ENCODE measurements at regions not wholly inside any gene's neighbourhood (a gene's known extent, or its start where the extent isn't known, plus 50 kb on each side); places are given as distances from the start of the nearest gene placed in this dataset.

DNA sequence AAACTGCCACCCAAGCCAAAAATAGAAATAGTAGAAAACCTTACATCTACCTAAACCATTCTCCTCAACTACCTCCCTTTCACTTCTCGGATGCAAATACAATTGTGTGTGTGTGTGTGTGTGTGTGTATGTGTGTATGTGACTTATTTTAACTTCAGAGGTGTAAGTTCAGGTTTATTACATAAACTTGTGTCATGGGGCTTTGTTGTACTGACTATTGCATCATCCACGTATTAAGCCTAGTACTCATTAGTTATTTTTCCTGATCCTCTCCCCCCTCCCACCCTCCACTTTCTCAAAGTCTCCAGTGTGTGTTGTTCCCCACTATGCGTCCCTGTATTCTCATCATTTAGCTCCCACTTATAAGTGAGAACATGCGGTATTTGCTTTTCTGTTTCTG is 592.5 kb upstream of the ATP2B1 start:
- no peak for DNase-seq

DNA sequence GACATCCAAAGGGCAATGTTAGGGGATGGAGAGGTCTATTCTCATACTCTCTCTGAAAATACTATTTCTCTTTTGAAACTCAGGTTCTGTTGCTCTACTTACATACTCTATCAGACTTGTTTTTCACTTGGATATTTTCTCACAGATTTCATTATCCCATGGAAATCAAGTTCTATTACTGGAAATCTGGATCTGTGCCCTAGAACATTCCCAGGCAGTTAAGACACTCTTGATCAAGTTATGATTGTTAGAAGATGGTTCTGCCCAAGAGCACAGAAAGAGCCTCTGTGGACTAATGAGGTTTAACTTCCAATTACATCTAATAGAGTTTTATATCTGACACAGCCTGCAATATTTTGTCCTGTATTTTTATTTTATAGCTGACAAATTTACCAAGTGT is 591.0 kb upstream of the ATP2B1 start:
- DNase-seq = no peak

DNA sequence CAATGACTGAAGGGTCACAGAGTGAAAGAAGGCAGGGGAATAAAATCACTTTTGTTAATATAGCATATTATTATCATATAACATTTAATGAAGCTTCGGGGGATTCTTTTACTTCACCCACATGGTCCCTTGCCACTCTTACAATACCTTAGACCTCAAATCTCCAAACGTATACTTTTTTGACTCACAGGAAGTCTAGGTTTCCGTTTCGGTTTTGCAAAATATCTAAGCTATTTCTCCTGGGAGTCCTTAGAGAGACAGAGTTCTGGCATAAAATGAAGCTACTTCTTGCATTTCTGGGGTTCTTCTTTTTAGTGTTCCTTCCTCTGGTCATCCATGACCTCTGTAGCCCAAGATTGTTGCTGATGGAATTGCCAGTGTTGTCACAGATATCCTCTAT is 590.5 kb upstream of the ATP2B1 start:
- DNase-seq = no peak

DNA sequence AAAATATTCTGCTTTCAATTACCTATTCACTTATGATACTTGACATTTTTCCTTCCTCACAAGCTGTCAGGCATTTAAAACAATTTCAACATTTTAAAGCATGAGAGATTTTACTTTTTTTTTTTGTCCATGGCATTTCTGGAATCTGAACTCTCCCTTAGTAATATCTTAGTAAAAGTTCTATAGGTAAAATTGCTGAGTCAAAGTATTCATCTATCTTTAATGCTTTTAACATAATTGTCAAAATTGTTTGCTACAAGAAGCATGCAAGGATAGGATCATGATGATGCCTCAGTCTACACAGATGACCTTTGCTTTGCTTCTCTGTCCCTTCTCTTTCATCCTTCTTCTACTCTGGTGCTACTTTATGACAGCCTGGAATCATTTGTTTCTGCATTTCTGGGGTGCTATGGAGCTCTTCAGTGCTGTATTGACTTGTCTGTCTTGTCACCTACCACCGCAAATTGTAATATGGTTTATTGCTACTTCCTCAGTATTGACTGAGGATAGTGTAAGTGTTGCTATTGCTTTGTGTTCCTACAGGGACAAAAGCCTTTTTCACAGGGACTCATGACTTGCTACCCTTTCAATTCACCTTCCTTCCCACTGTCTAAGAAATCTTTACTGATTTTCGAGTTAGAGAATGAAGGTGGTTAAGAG is 589.8 kb upstream of the ATP2B1 start:
- DNase-seq = no peak

DNA sequence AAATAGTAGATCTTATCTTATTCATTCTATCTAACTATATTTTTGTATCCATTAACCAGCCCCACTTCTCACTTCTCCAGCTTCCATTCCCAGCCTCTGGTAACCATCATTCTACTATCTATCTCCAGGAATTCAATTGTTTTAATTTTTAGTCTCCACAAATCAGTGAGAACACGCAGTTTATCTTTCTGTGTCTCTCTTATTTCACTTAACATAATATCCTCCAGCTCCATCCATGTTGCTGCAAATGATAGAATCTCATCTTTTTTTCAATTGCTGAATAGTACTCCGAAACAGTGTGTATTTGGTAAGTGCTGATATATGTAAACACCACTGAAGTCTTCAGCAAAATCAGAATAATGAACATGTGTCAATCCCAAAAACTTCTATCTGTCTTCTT is 587.2 kb upstream of the ATP2B1 start:
- no peak for DNase-seq

DNA sequence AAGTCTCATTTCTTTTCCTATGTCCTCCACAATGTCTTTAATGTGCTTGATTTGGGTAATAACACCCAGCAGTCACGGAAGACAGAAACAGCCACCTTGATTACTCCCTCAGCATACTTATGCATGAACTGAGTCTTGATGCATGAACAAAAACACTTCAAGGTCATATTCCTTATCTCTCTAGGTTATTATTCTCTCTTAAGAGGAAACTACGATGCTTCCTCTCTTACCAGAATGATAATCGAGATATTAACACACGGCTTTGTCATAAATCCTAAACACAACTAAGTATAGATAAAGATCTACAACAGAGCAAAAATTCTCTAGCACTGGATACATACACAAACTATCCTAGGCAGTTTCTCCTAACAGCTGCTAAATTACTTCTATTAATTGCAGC is 583.5 kb upstream of the ATP2B1 start:
- DNase-seq = no peak

DNA sequence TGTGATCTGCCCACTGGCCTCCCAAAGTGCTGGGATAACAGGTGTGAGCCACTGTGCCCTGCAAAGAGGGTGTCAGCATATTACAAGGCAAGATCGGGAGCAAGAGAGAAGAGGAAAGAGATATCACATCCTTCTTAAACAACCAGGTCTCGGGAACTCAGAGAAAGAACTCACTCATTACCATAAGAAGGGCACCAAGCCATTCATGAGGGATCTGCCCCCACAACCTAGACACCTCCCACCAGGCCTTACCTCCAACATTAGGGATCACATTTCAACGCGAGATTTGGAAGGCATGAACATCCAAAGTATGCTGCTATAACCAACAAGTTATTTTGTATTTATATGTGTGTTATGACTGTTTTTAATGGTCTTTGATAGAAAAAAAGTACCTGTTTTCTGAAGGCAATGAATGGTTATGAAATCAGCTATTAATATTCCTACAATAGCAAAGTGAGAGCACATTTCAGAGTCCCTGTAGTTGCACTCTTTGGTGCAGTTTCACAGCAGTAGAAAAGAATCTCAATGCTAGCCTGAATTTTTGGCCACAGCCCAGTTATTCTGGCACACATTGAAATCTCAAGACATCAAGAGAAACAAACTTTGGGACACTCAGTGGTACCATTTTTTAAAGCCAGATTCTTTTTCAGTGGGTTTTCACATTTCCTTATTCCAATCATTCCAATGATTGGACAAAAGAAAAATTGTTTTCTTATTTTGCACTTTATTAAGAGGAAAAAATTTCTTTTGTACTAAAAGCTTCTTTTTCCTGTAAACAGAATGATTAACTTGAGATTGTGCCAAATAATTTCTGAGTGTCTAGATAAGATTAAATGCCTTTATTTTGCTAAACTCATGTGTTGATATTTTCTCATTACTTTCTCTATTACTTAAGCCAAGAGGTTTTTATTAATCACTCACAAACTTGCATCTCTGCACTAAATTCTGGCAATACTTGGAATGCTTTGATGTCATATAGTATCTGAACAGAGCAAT is 582.6 kb upstream of the ATP2B1 start:
- DNase-seq = no peak

DNA sequence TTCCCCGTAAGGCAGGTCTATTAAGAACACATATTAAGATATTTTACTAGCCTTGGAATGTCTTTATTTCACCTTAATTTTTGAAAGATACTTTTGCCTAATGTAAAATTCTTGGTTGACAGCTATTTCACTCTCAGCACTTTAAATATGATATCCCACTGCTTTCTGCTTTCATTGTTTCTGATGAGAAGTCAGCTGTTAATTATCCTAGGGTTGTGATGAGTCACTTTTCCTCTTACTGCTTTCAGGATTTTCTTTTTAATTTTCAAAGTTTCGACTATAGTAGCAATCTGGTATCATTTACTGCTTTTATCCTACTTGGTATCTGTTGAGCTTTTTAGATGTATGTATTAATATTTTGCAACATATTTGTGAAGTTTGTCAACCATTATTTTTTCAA is 578.9 kb upstream of the ATP2B1 start:
- DNase-seq = no peak

DNA sequence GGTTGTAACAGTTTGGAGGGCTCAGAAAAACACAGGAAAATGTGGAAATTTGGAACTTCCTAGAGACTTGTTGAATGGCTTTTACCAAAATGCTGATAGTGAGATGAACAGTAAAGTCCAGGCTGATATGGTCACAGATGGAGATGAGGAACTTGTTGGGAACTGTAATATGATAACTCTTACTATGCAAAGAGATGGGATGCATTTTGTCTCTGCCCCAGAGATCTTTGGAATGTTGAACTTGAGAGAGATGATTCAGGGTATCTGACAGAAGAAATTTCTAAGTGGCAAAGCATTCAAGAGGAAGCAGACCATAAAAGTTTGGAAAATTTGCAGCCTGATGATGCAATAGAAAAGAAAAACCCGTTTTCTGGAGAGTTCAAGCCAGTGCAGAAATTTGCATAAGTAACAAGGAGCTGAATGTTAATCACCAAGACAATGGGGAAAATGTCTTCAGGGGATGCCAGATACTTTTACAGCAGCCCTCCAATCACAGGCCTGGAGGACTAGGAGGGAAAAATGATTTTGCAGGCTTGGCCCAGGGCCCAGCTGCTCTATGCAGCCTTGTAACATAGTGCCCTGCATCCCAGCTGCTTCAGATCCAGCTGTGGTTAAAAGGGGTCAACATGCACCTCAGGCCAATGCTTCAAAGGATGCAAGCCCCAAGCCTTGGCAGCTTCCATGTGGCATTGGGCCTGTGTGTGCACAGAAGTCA is 572.7 kb upstream of the ATP2B1 start:
- DNase-seq = no peak

DNA sequence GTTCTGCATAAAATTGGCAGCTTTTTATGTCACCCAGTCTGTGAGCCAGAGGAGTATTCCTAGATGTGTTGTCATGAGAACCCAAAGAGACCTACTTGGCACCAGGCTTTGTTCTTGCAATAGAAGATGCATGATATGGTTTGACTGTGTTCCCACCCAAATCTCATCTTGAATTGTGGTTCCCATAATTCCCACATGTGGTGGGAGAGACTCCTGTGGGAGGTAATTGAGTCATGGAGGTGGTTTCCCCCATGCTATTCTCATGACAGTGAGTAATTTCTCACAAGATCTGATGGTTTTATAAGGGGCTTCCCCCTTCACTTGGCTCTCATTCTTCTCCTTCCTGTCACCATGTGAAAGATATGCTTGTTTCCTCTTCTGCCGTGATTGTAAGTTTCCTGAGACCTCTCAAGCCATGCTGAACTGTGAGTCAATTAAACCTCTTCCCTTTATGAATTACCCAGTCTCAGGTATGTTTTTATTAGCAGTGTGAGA is 572.0 kb upstream of the ATP2B1 start:
- DNase-seq = no peak

DNA sequence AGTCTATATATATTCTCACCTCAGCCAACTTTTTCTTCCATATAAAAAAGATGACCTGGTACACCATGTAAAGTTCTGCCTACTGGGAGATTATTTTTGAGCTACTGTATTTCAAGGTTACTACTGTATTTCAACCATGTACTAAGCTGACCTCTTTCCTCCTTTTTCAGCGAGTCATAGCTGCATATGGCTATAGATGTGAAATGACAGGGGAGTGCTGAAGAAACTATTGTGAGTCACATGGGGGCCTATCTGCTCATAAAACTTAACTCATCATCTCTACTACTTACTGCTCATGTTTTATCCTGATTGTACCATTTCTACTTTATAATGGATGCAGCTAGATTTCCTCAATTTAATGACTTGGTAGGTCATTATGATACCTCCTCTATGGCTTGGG is 571.4 kb upstream of the ATP2B1 start:
- no peak for DNase-seq

DNA sequence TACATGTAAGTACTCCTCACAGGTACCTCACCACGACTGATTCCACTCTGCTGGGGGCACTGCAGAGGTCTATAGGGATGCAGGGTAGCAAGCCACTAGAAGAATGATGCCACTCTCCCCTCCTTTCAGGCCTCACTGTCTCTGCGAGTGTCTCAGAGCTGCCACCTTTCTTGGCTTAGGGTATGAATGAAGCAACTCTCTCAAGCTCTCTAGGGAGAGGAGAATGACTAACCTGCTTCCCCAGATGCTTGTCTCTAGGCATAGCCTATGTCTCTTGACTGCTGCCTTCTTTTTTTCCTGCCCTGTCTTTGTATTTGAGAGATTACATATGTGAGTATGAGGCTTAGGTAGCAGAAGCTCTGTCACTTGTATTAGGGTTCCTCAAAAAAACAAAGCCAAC is 566.5 kb upstream of the ATP2B1 start:
- no peak for DNase-seq

DNA sequence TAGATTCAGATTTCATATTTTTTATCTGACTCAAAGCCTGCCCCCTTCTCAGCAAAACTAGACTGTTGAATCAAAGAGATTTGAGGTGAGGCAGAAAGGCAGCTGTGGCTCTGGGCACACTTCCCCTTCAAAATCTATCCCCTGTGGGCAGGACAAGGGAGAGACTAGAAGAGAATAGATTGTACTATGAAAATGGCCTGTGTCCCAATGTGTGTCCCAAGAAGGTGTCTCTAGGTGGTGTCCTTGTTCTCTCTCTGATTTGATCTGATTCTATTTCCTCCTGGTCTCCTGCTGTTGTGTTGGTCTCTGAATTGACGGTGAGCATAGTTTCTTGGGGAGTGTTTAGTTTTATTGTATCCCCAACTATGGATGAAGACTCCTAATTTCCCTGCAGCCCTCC is 565.8 kb upstream of the ATP2B1 start:
- DNase-seq = no peak

DNA sequence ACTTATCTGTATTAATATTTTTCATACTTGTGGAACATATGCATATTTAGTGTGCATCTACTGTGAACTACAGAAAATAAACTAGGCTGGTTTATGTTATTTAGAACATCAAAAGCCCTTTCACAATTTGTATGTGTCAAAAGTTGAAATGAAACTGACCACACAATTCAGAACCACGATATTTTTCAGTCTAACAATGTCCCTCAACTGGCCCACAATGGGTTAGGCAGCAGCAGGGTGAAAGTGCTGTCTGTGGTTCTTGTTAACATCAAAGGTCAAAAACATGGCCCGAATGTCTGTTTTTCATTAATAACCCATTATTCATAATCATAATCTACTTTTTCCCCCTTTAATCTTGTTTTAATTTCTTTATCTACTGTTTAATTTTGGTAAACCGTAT is 559.9 kb upstream of the ATP2B1 start:
- DNase-seq = no peak

DNA sequence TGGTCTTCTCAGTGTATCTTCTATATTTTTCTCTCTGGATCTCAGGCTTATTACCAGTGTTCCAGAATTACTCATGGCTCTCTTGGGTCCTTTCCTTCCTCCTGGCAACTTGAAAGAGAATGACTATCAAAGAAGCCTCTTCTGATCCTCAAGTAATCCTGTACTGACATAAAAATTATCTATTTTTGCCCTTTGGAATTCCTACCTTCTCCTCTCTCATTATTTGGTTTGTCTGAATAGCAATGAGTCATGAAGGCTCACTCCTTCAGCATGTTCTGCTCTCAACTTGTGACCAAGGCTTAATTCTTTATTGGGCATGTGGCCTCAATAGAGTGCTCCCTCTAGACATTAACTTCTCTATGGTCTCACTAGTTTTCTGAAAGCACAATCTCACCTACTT is 553.6 kb upstream of the ATP2B1 start:
- DNase-seq = no peak

DNA sequence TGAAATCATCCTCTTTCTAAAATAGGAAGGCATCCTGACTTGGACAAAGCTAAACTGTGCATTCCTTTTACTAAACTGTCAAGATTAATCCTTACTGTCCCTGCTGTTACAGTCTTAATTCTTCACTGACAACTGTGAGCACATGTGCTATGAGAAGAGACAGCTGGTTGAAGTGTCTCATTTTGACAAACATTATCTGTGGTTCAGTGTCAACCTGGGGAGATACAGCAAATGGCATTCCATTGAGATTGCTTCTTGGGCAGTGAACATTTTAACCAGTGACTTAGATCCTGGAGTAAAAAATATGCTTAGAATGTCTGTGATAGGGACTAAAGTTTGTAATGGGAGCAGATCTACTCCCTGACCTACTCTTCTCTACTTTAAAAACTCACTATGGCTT is 552.6 kb upstream of the ATP2B1 start:
- no peak for DNase-seq

DNA sequence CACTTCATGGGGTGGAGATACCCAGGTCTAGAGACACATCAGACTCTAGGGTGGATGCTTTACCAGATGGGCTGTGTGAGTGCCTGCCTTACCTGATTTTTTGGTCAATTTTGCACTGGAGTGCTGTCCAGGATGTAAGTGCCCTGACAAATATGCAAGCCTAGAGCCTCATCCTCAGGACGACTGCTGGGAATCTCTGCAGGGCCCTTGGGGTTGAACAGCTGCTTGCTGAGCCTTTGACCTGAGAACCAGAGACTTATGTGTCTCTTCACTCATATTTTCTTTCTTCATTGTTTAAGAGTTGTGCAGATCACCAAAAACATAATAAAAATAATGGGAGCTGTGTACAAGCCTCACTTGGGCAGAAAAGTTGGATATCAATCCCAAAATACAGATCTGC is 551.5 kb upstream of the ATP2B1 start:
- DNase-seq = no peak

DNA sequence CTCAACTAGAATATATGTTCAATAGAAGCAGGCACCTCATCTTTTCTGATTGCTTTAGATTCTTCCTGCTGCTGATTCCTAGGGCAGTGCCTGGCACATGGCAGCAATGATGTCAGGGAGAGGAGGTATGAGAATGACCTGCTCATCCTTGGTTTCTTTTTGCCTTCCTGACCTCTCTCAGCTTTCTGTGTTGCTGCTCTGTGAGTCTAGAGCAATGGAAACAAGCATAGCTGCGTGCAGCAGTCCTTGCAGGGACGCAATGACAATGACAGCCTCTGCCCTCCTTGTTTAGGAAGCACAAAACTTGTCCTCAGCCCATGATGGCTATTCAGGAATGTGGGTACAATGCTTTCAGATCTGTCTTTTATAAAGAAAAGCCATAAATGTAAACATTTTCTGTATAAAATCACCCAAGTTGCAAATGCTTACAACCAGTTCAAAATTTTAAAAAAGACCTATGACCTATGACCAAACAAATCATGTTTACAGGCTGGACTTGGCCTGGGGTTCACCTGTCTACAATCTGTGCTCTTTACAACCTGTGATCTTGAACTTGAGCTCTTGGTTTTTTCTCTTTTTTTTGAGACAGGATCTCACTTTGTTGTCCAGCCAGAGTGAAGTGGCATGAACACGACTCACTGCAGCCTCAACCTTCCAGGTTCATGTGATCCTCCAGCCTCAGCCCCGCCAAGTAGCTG is 549.4 kb upstream of the ATP2B1 start:
- DNase-seq = no peak

DNA sequence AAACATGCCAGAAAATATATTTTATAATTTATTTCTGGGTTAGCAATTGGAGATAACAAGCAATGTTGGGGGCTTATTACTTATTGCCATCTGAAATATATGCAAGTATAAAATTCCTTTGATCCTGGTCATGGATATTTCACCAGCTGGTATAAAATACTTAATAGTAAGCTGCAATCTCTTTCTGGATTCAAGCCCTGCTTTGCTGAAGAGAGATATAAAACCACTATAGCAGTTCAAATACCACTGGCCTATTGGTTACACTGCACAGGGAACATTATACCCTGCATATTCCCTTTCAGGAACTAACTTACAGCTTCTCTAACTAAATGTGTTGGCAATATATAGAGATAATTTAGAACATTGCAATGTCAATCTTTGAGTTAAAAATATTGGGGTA is 546.2 kb upstream of the ATP2B1 start:
- no peak for DNase-seq

DNA sequence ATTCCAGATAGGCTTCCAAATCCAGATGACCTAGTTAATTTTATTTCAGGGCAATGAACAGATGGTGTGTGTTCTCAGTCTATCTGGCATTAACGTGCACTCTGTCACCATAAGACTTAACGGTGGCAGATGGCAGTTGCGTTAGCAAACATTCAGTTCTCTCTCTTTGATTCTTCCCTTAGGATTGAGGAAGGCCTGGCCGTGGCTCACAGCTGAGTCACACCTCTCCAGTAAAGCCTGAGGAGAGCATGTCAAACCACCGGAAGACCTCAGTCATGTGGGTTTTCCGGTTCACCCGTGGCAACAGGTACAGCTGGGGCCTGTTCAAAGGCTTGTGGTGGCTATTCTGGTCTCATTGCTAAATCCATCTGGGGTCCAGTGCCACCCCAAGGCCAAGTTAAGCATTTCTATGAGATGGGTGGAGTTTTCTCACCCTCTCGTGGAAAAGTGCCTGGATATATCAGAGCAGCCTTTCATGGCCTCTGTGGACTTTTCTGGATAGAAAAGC is 545.1 kb upstream of the ATP2B1 start:
- no peak for DNase-seq

DNA sequence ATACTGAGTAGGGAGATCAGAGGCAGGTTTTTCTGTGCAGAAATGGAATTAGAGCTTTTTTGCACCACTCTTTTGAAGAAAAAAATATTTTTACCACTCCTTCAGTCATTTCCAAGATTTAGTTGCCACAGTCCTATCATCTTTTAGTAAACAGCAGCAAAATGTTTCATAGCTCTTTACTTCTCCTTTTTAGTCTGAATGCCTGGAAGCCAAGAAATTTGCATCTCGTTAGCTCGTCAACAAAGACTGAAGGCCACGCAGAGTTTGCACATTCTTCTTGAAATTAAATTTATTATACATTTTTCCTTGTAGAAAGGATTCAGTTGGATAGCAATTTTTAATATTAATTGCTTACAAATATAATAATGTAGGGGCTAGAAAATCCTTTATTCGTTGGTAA is 544.5 kb upstream of the ATP2B1 start:
- DNase-seq = no peak

DNA sequence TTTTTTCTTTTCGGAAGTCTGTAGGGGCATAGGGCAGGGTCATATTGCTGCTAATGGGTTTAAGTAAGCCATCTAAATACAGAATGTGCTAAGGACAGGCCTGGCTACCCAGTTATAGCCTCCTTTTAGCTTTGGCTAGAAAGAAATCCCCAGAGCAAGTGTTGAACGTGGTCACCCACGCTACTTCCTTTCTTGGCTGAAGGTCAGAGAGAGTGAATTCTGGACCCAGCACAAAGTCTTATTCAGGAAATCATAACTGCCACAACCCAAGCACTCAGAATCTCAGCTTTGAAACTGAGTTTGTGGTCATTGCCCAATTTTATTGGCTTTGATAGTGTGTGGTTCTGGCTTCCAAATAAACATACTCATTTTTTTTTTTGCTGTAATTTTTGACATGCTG is 542.1 kb upstream of the ATP2B1 start:
- DNase-seq = no peak

DNA sequence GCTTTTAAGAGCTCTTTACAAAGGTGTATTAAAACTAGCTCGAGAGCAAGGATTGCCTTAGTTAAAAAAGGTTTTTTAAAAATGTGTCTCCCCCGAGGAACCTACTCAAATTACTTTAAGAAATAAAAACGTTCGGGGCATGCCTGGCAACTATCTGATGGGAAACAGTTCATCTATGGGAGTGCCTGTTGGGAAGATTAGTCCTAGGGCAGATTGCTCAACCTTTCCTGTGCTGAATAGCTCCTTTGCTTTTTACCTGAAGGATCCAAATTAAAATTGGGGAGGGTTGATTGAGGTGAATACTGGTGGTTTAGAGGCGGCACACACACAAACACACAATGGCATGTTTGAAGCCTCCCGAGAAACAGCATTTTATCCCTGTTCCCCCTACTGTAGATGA is 541.4 kb upstream of the ATP2B1 start:
- no peak for DNase-seq
